A549 (cell line): ENCODE measurements at regions not wholly inside any gene's neighbourhood (a gene's known extent, or its start where the extent isn't known, plus 50 kb on each side); places are given as distances from the start of the nearest gene placed in this dataset.

Source experiments
- ATAC-seq, 2 experiments: fragments of 200-7000 bp in 1 of 2; fragments of >200 bp in 1 of 2; cut with Nextera tagmentation in 1 of 2; cut with Tn5 transposase in 1 of 2; 3 replicates each; pipeline versions ENCODE4 v1.8.0 to v1.9.1; 2018 to 2020; ENCODE audit warnings: mild to moderate bottlenecking in 1 of 2, moderate library complexity in 1 of 2
- CTCF ChIA-PET: fragments of 300-600 bp; sonication (Branson Sonifier 250); formaldehyde crosslinking; extraction: SDS; loops from one replicate; lab custom pipeline; 2021; ENCODE audit warnings: antibody characterized with exemption, inconsistent platforms; lab: Yijun Ruan, JAX
- POLR2A ChIA-PET: fragments of 350-600 bp; formaldehyde crosslinking; extraction: SDS; loops from one replicate; lab custom pipeline; 2021; ENCODE audit warnings: antibody characterized with exemption, inconsistent platforms; lab: Yijun Ruan, JAX
- DNase-seq, 2 experiments: peaks; one replicate each; pipeline versions ENCODE4 v3.0.0 to v3.0.0-alpha.2; 2011 to 2016; ENCODE audit warnings: low read depth in 1 of 2, low spot score in 1 of 2
- FAIRE-seq: peaks from 2 replicates; lab custom pipeline; 2011; peaks lifted over from hg19 to GRCh38; lab: Jason Lieb, UNC
- H3K27ac ChIP-seq, 2 experiments: fragments of >200 bp; sonication (Bioruptor Twin); formaldehyde crosslinking; 3 replicates each; pipeline ENCODE4 v1.5.1; 2016 to 2017
- H3K4me1 ChIP-seq: fragments of >200 bp; sonication (Bioruptor Twin); formaldehyde crosslinking; 3 replicates; pipeline ENCODE4 v1.6.1; 2016
- H3K4me2 ChIP-seq: fragments of >200 bp; sonication (Bioruptor Twin); formaldehyde crosslinking; 3 replicates; pipeline ENCODE4 v1.6.1; 2016
- H3K4me3 ChIP-seq: fragments of >200 bp; sonication (Bioruptor Twin); formaldehyde crosslinking; 3 replicates; pipeline ENCODE4 v1.5.1; 2016
- H3K9me3 ChIP-seq: fragments of >200 bp; sonication (Bioruptor Twin); formaldehyde crosslinking; 3 replicates; pipeline ENCODE4 v1.6.1; 2016
- BHLHE40 ChIP-seq: IDR thresholded peaks from 2 replicates; pipeline ENCODE4 v1.6.1; 2012; ENCODE audit warnings: low read depth, low read length, inconsistent platforms
- CBX8 ChIP-seq: fragments of 200-600 bp; sonication (generic); IDR thresholded peaks from 2 replicates; pipeline ENCODE4 v1.6.1; 2016
- CEBPB ChIP-seq, 2 experiments: fragments of >200 bp in 1 of 2; sonication (Bioruptor Twin) in 1 of 2; formaldehyde crosslinking in 1 of 2; IDR thresholded peaks; 2 replicates each; pipeline ENCODE4 v1.6.1; 2012 to 2016
- EHMT2 ChIP-seq: fragments of 200-600 bp; sonication (generic); IDR thresholded peaks from 2 replicates; pipeline ENCODE4 v1.6.1; 2016; ENCODE audit warnings: antibody characterized with exemption, low read depth, mild to moderate bottlenecking, moderate library complexity
- FOSB ChIP-seq: fragments of 250-450 bp; sonication (Bioruptor Pico); IDR thresholded peaks from 2 replicates; pipeline ENCODE4 v1.5.0; 2020; ENCODE audit warnings: mild to moderate bottlenecking, moderate library complexity
- FOSL2 ChIP-seq, 2 experiments: fragments of 450-650 bp in 1 of 2; fragments of >200 bp in 1 of 2; sonication (Bioruptor Twin) in 1 of 2; formaldehyde crosslinking; IDR thresholded peaks; 2 replicates each; pipeline versions ENCODE4 v1.5.0 to v1.6.1; 2016 to 2020; ENCODE audit warnings: mild to moderate bottlenecking in 1 of 2, moderate library complexity in 1 of 2
- GATA3 ChIP-seq: IDR thresholded peaks from 2 replicates; pipeline ENCODE4 v1.6.1; 2012; ENCODE audit warnings: borderline replicate concordance
- HEYL ChIP-seq: fragments of 250-450 bp; sonication (Bioruptor Pico); IDR thresholded peaks from 2 replicates; pipeline ENCODE4 v1.8.0; 2021; ENCODE audit warnings: mild to moderate bottlenecking, moderate library complexity
- HOXB13 ChIP-seq: fragments of 250-450 bp; sonication (Bioruptor Pico); IDR thresholded peaks from 2 replicates; pipeline ENCODE4 v1.5.0; 2020; ENCODE audit warnings: low read depth, mild to moderate bottlenecking, moderate library complexity
- HOXB5 ChIP-seq: fragments of 250-450 bp; sonication (Bioruptor Pico); IDR thresholded peaks from 2 replicates; pipeline ENCODE4 v1.5.0; 2020; ENCODE audit warnings: mild to moderate bottlenecking, moderate library complexity
- JUN ChIP-seq, 2 experiments: fragments of >200 bp; sonication (Bioruptor Twin); formaldehyde crosslinking; IDR thresholded peaks; 2 replicates in 1 of 2; 3 replicates in 1 of 2; pipeline ENCODE4 v1.6.1; 2016 to 2017
- JUNB ChIP-seq: fragments of >200 bp; sonication (Bioruptor Twin); formaldehyde crosslinking; IDR thresholded peaks from 2 replicates; pipeline ENCODE4 v1.6.1; 2016
- MAFK ChIP-seq: fragments of 450-650 bp; IDR thresholded peaks from 2 replicates; pipeline ENCODE4 v1.6.1; 2014; ENCODE audit not compliant: partially characterized antibody
- MAZ ChIP-seq: fragments of 150-350 bp; IDR thresholded peaks from 2 replicates; pipeline ENCODE4 v1.6.1; 2014; ENCODE audit warnings: antibody characterized with exemption, low read depth, low read length, borderline replicate concordance
- RAD21 ChIP-seq, 2 experiments: fragments of >200 bp in 1 of 2; sonication (Bioruptor Twin) in 1 of 2; formaldehyde crosslinking in 1 of 2; IDR thresholded peaks in 1 of 2; conservative IDR thresholded peaks in 1 of 2; 2 replicates in 1 of 2; 3 replicates in 1 of 2; pipeline ENCODE4 v1.6.1; 2012 to 2018; ENCODE audit warnings: inconsistent platforms in 1 of 2
- RFX5 ChIP-seq: fragments of 450-650 bp; IDR thresholded peaks from 2 replicates; pipeline ENCODE4 v1.7.1; 2014; ENCODE audit warnings: antibody characterized with exemption, mild to moderate bottlenecking, moderate library complexity
- RNF2 ChIP-seq: fragments of 200-600 bp; sonication (generic); IDR thresholded peaks from 2 replicates; pipeline ENCODE4 v1.6.1; 2016; ENCODE audit warnings: low read depth, mild to moderate bottlenecking, antibody characterized with exemption, moderate library complexity, borderline replicate concordance
- SMC3 ChIP-seq: fragments of >200 bp; sonication (Bioruptor Twin); formaldehyde crosslinking; IDR thresholded peaks from 3 replicates; pipeline ENCODE4 v1.6.1; 2018; ENCODE audit warnings: inconsistent platforms
- TFCP2L1 ChIP-seq: fragments of 250-450 bp; sonication (Bioruptor Pico); IDR thresholded peaks from 2 replicates; pipeline ENCODE4 v1.5.0; 2021; ENCODE audit warnings: mild to moderate bottlenecking
- ZSCAN20 ChIP-seq: fragments of 250-450 bp; sonication (Bioruptor Pico); IDR thresholded peaks from 2 replicates; pipeline ENCODE4 v1.8.0; 2022; ENCODE audit warnings: mild to moderate bottlenecking, moderate library complexity
- WGBS: methylation state at CpG from one replicate; pipeline ENCODE4 v1.1.6; 2017; ENCODE audit errors: missing lambda C conversion rate; 5-methylcytosine and 5-hydroxymethylcytosine counted together
- TF ChIP-seq, protein P1 (sequence below): fragments of 250-450 bp; sonication (Bioruptor Pico); IDR thresholded peaks from 2 replicates; pipeline ENCODE4 v1.5.0; 2021; ENCODE audit warnings: mild to moderate bottlenecking, moderate library complexity, borderline replicate concordance
- TF ChIP-seq, protein P2 (sequence below): fragments of >200 bp; sonication (Bioruptor Twin); formaldehyde crosslinking; IDR thresholded peaks from 3 replicates; pipeline ENCODE4 v1.5.1; 2016
- TF ChIP-seq, protein P3 (sequence below): IDR thresholded peaks from 2 replicates; pipeline ENCODE4 v1.6.1; 2012; ENCODE audit warnings: low read depth, borderline replicate concordance
- TF ChIP-seq, protein P4 (sequence below): fragments of >200 bp; sonication (Bioruptor Twin); formaldehyde crosslinking; IDR thresholded peaks from 3 replicates; pipeline ENCODE4 v1.6.1; 2016

DNA sequence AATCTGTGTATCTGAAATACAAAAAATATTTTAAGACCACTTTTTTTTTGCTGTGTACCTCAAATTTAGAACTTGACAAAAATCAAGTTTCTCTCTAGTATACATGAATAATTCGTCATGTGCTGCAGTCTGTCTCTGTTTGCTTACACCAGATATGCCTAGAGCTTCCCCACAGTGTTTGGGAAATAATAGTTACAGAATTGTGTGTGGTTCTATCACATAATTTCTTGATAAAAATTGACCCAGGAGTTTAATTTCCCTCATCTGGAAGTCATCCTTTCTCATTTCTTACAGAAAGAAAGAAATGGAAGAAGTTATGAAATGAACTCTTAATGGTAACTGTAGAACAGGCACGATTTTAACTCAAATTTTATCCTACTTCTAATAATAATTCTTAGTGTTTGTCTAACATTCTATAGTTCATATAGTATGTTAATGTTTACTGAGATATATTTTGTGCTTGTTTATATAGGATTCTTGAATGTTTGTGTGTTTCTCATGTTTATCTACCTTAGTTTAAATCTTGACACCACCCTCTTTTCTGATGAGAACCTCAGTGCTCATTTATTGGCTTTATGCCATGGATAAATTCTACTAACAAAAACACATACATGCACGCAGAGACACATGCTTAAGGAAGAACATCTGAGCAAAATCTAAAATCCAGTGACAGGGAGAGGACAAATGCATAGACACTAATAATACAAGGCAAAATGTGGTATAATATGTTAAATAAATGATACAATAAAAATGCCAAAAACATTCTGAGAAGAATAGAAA lies 61.4 kb upstream of the CTSC start:
- POLR2A ChIA-PET, result no interaction called here
- TF ChIP-seq FOSL2 (IDR thresholded peaks at IDR 0.05) (no peak), FOSL2 (CRISPR knock-in tag; IDR thresholded peaks at IDR 0.05) (no peak), CBX8 (no peak), BHLHE40 (no peak), MAZ (no peak), JUNB (no peak)
- TF ChIP-seq, protein P1, sequence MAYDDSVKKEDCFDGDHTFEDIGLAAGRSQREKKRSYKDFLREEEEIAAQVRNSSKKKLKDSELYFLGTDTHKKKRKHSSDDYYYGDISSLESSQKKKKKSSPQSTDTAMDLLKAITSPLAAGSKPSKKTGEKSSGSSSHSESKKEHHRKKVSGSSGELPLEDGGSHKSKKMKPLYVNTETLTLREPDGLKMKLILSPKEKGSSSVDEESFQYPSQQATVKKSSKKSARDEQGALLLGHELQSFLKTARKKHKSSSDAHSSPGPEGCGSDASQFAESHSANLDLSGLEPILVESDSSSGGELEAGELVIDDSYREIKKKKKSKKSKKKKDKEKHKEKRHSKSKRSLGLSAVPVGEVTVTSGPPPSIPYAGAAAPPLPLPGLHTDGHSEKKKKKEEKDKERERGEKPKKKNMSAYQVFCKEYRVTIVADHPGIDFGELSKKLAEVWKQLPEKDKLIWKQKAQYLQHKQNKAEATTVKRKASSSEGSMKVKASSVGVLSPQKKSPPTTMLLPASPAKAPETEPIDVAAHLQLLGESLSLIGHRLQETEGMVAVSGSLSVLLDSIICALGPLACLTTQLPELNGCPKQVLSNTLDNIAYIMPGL (CRISPR knock-in tag), result no peak
- peaks cover 37% of the 10 kb centered on the region for H3K4me1 ChIP-seq
- DNase-seq, result no peak
- CTCF ChIA-PET, result no interaction called here
- H3K9me3 ChIP-seq, result no peaks in the 10 kb centered on the region
- peak; percentile 32 for FAIRE-seq
- ATAC-seq, result 0 out of 6 replicates have a peak, but pooled peaks of 1 of the 2 experiments have one; percentile 18
- peak overlapping the region; percentile 47 for H3K4me2 ChIP-seq
- H3K4me3 ChIP-seq, result no peak overlapping the region
- 43% methylated on average over 3 of the region's 3 CpGs for WGBS
- peak overlapping the region; percentile 1 to 44; a peak in 3 of 6 replicates for H3K27ac ChIP-seq

DNA sequence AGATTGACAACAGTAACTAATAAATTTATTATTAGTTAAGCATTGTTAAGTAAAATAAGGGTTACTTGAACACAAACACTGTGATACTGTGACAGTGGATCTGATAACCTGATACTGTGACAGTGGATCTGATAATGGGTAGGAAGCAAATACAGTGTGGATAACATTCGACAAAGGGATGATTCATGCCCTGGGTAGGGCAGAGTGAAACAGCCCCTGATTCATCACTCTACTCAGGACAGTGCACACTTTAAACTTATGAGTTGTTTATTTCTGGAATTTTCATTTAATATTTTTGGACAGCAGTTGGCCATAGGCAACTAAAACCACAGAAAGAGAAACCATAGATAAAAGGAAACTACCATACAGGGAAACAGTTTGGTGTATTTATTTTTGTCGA lies 60.8 kb upstream of the CTSC start:
- peak overlapping the region; percentile 1 to 44; a peak in 3 of 6 replicates for H3K27ac ChIP-seq
- ATAC-seq, result peak; percentile 95 to 96
- 5% methylated on average over 2 of the region's 2 CpGs for WGBS
- TF ChIP-seq, protein P2, sequence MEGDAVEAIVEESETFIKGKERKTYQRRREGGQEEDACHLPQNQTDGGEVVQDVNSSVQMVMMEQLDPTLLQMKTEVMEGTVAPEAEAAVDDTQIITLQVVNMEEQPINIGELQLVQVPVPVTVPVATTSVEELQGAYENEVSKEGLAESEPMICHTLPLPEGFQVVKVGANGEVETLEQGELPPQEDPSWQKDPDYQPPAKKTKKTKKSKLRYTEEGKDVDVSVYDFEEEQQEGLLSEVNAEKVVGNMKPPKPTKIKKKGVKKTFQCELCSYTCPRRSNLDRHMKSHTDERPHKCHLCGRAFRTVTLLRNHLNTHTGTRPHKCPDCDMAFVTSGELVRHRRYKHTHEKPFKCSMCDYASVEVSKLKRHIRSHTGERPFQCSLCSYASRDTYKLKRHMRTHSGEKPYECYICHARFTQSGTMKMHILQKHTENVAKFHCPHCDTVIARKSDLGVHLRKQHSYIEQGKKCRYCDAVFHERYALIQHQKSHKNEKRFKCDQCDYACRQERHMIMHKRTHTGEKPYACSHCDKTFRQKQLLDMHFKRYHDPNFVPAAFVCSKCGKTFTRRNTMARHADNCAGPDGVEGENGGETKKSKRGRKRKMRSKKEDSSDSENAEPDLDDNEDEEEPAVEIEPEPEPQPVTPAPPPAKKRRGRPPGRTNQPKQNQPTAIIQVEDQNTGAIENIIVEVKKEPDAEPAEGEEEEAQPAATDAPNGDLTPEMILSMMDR, result no peak
- TF ChIP-seq JUNB, result peak; percentile 55
- no peak for TF ChIP-seq FOSB (CRISPR knock-in tag)
- no peak for TF ChIP-seq HOXB13 (CRISPR knock-in tag)
- TF ChIP-seq, protein P1 (CRISPR knock-in tag), result no peak
- no peak for TF ChIP-seq RFX5
- no peak for TF ChIP-seq JUN (IDR thresholded peaks at IDR 0.05)
- TF ChIP-seq, protein P3, sequence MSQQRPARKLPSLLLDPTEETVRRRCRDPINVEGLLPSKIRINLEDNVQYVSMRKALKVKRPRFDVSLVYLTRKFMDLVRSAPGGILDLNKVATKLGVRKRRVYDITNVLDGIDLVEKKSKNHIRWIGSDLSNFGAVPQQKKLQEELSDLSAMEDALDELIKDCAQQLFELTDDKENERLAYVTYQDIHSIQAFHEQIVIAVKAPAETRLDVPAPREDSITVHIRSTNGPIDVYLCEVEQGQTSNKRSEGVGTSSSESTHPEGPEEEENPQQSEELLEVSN, result no peak
- TF ChIP-seq RAD21 (conservative IDR thresholded peaks at IDR 0.05 in 1 of 2, IDR thresholded peaks at IDR 0.05 in 1 of 2), result no peak
- peak; percentile 62; the same call in 1 of the 2 replicates for TF ChIP-seq FOSL2 (IDR thresholded peaks at IDR 0.05)
- peak; percentile 69 for TF ChIP-seq FOSL2 (CRISPR knock-in tag; IDR thresholded peaks at IDR 0.05)
- TF ChIP-seq, all 56 proteins: peak for 2
- no peaks in the 10 kb centered on the region for H3K9me3 ChIP-seq
- ChIA-PET POLR2A (no interaction called here), CTCF (no interaction called here)
- H3K4me2 ChIP-seq, result peak overlapping the region; percentile 47
- DNase-seq (peak; percentile 38 to 39), FAIRE-seq (peak; percentile 78)
- H3K4me3 ChIP-seq, result no peak overlapping the region
- H3K4me1 ChIP-seq, result peaks cover 37% of the 10 kb centered on the region

DNA sequence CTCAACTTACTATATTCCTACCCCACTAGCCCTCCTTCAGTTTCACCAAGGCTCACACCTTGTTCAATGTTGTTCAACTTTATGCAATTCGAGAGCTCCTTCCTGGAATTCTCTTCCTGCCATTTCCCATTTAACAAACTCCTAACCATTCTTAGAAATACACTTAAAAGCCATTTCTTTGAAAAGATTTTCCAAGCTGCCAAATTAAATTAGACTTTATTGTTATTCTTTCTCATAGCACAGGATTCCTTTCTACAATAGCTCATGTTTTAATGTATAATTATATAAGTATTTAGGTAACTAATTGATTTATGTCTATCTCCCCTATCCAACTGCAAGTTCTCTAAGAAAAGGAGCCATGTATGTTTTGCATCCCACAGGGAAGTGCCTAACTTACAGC lies 52.7 kb upstream of the CTSC start:
- no peak overlapping the region for H3K27ac ChIP-seq
- DNase-seq, result no peak
- POLR2A ChIA-PET, result no interaction called here
- no peak for ATAC-seq
- WGBS, result 79% methylated on average over 1 of the region's 1 CpG
- no peak for FAIRE-seq
- peaks cover 5% of the 10 kb centered on the region; the same call in 1 of the 3 replicates for H3K4me1 ChIP-seq
- H3K4me3 ChIP-seq, result no peak overlapping the region
- H3K4me2 ChIP-seq, result no peak overlapping the region
- H3K9me3 ChIP-seq, result no peaks in the 10 kb centered on the region
- CTCF ChIA-PET, result interaction anchor here (0.7 to 1.2 kb wide), 2 partner anchors 11 to 20 kb away, joined by 3 to 4 read pairs; no protein-coding TSS in a partner anchor
- no peak for TF ChIP-seq GATA3
- no peak for TF ChIP-seq TFCP2L1
- no peak for TF ChIP-seq ZSCAN20
- TF ChIP-seq SMC3, result no peak
- TF ChIP-seq HOXB5 (CRISPR knock-in tag), result no peak
- no peak for TF ChIP-seq FOSL2 (IDR thresholded peaks at IDR 0.05)
- no peak for TF ChIP-seq FOSL2 (CRISPR knock-in tag; IDR thresholded peaks at IDR 0.05)
- TF ChIP-seq EHMT2, result no peak
- no peak for TF ChIP-seq MAFK
- TF ChIP-seq, protein P4, sequence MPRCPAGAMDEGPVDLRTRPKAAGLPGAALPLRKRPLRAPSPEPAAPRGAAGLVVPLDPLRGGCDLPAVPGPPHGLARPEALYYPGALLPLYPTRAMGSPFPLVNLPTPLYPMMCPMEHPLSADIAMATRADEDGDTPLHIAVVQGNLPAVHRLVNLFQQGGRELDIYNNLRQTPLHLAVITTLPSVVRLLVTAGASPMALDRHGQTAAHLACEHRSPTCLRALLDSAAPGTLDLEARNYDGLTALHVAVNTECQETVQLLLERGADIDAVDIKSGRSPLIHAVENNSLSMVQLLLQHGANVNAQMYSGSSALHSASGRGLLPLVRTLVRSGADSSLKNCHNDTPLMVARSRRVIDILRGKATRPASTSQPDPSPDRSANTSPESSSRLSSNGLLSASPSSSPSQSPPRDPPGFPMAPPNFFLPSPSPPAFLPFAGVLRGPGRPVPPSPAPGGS, result no peak
- no peak for TF ChIP-seq RFX5
- TF ChIP-seq HEYL, result no peak
- no peak for TF ChIP-seq RNF2
- no peak for TF ChIP-seq CEBPB (IDR thresholded peaks at IDR 0.05)
- TF ChIP-seq BHLHE40, result no peak
- no peak for TF ChIP-seq HOXB13 (CRISPR knock-in tag)
